ENCODE measurements at regions not wholly inside any gene's neighbourhood (a gene's known extent, or its start where the extent isn't known, plus 50 kb on each side); places are given as distances from the start of the nearest gene placed in this dataset.

DNA sequence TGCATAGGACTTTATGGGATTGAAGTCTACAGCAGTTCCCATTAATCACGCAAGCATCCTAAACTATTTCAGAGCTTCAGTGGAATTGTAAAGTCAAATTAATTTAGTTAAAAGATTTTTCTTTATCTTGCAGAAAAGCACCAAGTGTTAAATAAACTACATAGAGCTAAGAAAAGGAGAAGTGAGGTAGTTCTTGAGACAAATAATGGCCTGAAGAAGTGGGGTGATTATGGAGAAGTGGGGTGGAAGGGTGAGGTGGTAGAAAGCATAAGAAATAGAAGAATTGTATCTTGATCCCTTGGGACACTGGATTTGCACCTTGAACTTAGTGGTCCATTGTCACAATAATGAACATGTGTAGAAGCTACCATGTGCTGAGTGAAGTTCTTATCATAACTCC, 121.7 kb upstream of the LINC00305 start (continued):
- TF ChIP-seq ZNF572 (CRISPR knock-in tag; IDR thresholded peaks at IDR 0.05), result no peak
- TF ChIP-seq, protein P1, sequence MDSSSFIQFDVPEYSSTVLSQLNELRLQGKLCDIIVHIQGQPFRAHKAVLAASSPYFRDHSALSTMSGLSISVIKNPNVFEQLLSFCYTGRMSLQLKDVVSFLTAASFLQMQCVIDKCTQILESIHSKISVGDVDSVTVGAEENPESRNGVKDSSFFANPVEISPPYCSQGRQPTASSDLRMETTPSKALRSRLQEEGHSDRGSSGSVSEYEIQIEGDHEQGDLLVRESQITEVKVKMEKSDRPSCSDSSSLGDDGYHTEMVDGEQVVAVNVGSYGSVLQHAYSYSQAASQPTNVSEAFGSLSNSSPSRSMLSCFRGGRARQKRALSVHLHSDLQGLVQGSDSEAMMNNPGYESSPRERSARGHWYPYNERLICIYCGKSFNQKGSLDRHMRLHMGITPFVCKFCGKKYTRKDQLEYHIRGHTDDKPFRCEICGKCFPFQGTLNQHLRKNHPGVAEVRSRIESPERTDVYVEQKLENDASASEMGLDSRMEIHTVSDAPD (CRISPR knock-in tag; IDR thresholded peaks at IDR 0.05), result no peak
- TF ChIP-seq, protein P2, sequence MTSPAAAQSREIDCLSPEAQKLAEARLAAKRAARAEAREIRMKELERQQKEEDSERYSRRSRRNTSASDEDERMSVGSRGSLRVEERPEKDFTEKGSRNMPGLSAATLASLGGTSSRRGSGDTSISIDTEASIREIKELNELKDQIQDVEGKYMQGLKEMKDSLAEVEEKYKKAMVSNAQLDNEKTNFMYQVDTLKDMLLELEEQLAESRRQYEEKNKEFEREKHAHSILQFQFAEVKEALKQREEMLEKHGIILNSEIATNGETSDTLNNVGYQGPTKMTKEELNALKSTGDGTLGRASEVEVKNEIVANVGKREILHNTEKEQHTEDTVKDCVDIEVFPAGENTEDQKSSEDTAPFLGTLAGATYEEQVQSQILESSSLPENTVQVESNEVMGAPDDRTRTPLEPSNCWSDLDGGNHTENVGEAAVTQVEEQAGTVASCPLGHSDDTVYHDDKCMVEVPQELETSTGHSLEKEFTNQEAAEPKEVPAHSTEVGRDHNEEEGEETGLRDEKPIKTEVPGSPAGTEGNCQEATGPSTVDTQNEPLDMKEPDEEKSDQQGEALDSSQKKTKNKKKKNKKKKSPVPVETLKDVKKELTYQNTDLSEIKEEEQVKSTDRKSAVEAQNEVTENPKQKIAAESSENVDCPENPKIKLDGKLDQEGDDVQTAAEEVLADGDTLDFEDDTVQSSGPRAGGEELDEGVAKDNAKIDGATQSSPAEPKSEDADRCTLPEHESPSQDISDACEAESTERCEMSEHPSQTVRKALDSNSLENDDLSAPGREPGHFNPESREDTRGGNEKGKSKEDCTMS (CRISPR knock-in tag; conservative IDR thresholded peaks at IDR 0.05), result no peak
- no peak for TF ChIP-seq CAMTA2 (CRISPR knock-in tag; IDR thresholded peaks at IDR 0.05; ENCODE audit: borderline replicate concordance)
- no peak for TF ChIP-seq BCL6 (CRISPR knock-in tag; IDR thresholded peaks at IDR 0.05)
- TF ChIP-seq TAF15 (IDR thresholded peaks at IDR 0.05; ENCODE audit: low read depth, low read length, poor library complexity, severe bottlenecking), result no peak
- TF ChIP-seq CREM (IDR thresholded peaks at IDR 0.05), result no peak
- no peak for TF ChIP-seq CREM (CRISPR knock-in tag; IDR thresholded peaks at IDR 0.05)
- TF ChIP-seq SUZ12 (IDR thresholded peaks at IDR 0.05; ENCODE audit: low read depth, low read length), result no peak
- no peak for TF ChIP-seq ELF1 (CRISPR knock-in tag; IDR thresholded peaks at IDR 0.05)

DNA sequence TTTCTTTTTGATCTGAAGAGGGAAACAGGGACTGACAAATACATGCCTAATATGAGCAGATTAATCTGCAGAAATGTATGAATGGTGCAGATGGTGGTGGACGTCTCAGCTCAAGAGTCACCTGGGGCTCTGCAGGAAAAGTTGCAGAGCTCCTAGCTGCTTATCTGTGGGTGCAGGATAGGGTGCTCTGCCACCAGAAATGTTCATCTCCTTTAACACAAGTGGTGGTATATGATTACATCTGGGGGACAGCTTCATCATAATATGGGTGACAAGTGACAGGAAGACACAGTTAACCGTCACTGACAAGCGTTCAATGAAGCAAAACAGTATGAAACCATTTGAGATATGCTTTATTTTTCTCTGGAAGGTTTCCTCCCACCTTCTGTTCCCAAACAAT, 121.2 kb upstream of the LINC00305 start:
- no peak overlapping the region for H3K4me3 ChIP-seq (replicated peaks in 1 of 3; ENCODE audit: insufficient read depth in 1 of 3, low read depth in 2 of 3, low read length in 3 of 3)
- no peaks in the 10 kb centered on the region for H3K79me2 ChIP-seq (ENCODE audit: insufficient read depth, low read length)
- no peaks in the 10 kb centered on the region for H3K36me3 ChIP-seq (replicated peaks in 1 of 2; ENCODE audit: control insufficient read depth in 1 of 2, insufficient read depth in 2 of 2, low read length in 2 of 2)
- FAIRE-seq (no peak), DNase-seq (ENCODE audit: low spot score) (no peak), ATAC-seq (no peak)
- no TSS peak for BruUV-seq (replicated peaks)
- intact Hi-C loops (cut with micrococcal nuclease; ENCODE audit: unreplicated experiment) (no loop called here), in situ Hi-C loops (cut with HindIII; ENCODE audit: extremely low pct_ligation_motif_present, low pct_unique_long_range_greater_than_20kb) (no loop called here)
- peaks cover 67% of the 10 kb centered on the region for H3K9me3 ChIP-seq (ENCODE audit: low read length)
- no peaks in the 10 kb centered on the region for H3K27me3 ChIP-seq (ENCODE audit: control insufficient read depth in 1 of 2, insufficient read depth in 2 of 2, low read length in 2 of 2)
- no peak overlapping the region for H3K4me2 ChIP-seq (ENCODE audit: low read depth, low read length)
- CTCF ChIA-PET (ENCODE audit: low intra/inter-chr PET ratio, low total read pairs), result no interaction called here
- no peak overlapping the region for H2AFZ ChIP-seq (ENCODE audit: low read length)
- no peaks in the 10 kb centered on the region for H4K20me1 ChIP-seq (ENCODE audit: insufficient read depth, low read length)
- POLR2A ChIA-PET, result no interaction called here
- 29% methylated on average over 3 of the region's 3 CpGs for WGBS (ENCODE audit: low lambda C conversion rate)
- H3K9ac ChIP-seq (ENCODE audit: insufficient read depth, low read depth, low read length), result no peak overlapping the region
- no peak overlapping the region for H3K27ac ChIP-seq (ENCODE audit: extremely low read length, insufficient read depth, low read length)
- H3K4me1 ChIP-seq (ENCODE audit: insufficient read depth, low read length), result no peaks in the 10 kb centered on the region
- TF ChIP-seq ZNF10 (CRISPR knock-in tag; IDR thresholded peaks at IDR 0.05; ENCODE audit: borderline replicate concordance, low read depth) (no peak), PRPF4 (IDR thresholded peaks at IDR 0.05; ENCODE audit: low read depth, low read length, poor library complexity, severe bottlenecking) (no peak), MTF1 (CRISPR knock-in tag; IDR thresholded peaks at IDR 0.05) (no peak), U2AF1 (optimal IDR thresholded peaks at IDR 0.05; ENCODE audit: low read depth, low read length) (no peak), FOXA3 (CRISPR knock-in tag; IDR thresholded peaks at IDR 0.05) (no peak), ZNF652 (CRISPR knock-in tag; IDR thresholded peaks at IDR 0.05; ENCODE audit: borderline replicate concordance, low read depth) (no peak), ZFP1 (CRISPR knock-in tag; IDR thresholded peaks at IDR 0.05) (no peak), SYNCRIP (IDR thresholded peaks at IDR 0.05; ENCODE audit: insufficient read depth, low read depth, low read length) (no peak), GFI1 (CRISPR knock-in tag; IDR thresholded peaks at IDR 0.05; ENCODE audit: borderline replicate concordance) (no peak), NR3C1 (CRISPR knock-in tag; IDR thresholded peaks at IDR 0.05) (no peak)
- TF ChIP-seq, protein P3, sequence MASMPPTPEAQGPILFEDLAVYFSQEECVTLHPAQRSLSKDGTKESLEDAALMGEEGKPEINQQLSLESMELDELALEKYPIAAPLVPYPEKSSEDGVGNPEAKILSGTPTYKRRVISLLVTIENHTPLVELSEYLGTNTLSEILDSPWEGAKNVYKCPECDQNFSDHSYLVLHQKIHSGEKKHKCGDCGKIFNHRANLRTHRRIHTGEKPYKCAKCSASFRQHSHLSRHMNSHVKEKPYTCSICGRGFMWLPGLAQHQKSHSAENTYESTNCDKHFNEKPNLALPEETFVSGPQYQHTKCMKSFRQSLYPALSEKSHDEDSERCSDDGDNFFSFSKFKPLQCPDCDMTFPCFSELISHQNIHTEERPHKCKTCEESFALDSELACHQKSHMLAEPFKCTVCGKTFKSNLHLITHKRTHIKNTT (CRISPR knock-in tag; IDR thresholded peaks at IDR 0.05), result no peak
- TF ChIP-seq, protein P4, sequence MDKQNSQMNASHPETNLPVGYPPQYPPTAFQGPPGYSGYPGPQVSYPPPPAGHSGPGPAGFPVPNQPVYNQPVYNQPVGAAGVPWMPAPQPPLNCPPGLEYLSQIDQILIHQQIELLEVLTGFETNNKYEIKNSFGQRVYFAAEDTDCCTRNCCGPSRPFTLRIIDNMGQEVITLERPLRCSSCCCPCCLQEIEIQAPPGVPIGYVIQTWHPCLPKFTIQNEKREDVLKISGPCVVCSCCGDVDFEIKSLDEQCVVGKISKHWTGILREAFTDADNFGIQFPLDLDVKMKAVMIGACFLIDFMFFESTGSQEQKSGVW (CRISPR knock-in tag; IDR thresholded peaks at IDR 0.05; ENCODE audit: borderline replicate concordance), result no peak
